NCI-H1048 (cell line): ENCODE measurements at regions not wholly inside any gene's neighbourhood (a gene's known extent, or its start where the extent isn't known, plus 50 kb on each side); places are given as distances from the start of the nearest gene placed in this dataset.
A peak's percentile ranks its signal among the peaks of the same experiment; 100 is the strongest.

Source experiments
- DNase-seq: peaks from one replicate; lab custom pipeline; 2025; lab: John Stamatoyannopoulos, UW

DNA sequence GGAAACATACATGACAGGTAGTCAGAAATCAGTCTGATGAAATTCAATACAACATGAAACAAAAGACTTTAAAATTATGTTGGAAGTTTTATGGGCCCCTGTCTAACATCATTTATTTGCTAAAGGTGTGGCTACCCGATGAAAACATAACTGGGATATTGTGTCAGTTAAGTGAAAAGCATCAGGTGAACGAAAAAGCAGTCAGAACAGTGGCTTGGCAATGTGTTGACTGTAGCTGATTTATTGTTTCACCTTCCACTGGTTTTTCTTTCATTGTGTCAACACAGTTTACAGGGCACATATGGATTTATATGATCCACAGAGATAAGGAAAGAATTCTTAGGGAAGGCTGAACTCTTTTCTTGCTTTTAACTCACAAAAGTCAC is 429.6 kb upstream of the ZNF608 start:
- DNase-seq, result no peak

DNA sequence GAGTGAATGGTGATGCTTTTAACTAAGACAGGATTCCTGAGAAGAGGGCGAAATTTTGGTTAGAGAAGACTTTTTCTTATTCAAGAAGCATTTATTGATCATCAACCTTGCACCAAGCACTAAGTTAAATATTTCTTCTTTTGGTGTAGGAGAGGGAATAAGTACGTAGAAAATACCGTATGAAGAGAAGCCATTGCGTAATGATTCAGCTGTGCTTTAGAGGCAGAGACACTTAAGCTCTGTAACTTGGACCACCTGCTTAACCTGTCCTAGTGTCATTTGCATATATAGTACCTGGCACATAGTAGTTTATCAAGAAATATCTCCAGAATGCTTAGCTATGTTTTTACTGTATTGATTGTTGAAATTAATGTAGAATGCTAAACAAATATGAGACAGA is 430.9 kb upstream of the ZNF608 start:
- no peak for DNase-seq

DNA sequence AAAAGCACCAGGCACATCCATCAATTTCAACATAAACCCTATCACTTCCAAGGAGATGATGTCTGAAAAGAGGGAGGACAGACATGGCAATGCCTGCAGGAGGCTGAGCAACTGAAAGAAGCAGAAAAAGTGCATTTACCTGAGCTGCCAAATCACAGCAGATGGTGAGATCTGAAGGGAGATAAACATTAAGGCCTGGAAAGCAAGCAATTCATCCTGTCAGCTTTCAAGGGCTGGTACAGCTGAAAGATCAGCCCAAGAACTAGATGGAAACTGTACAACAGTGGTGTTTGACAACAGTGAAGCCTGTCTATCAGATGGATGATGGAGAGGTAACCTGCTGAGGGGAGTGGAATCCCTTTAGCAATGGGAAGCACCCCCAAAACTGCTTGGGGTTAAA is 433.2 kb upstream of the ZNF608 start:
- no peak for DNase-seq

DNA sequence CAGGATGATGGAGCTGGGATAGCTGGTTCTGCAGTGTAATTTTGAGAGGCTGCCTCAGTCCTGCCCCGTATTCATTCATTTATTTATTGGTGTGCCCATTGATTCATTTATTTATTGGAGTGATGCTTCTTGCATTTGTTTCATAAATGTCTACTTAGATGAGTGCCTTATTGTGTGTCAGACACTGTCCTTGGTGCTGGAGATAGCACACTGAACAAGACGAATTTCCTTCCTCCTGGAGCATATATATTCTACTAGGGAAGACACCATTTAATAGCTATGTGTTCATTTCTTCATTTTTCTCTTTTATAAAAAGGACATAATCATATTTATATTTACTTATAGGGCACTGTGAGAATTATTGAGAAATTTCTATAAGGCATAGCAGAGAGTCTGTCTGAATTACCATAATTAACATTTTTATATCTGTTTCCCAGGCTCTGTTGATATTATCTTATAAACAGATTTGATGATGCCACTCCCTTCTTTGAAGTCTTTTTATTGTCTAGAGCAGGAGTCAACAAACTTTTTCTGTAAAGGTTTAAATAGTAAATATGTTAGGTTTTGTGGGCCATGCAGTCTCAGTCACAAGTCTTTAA is 433.9 kb upstream of the ZNF608 start:
- DNase-seq, result no peak

DNA sequence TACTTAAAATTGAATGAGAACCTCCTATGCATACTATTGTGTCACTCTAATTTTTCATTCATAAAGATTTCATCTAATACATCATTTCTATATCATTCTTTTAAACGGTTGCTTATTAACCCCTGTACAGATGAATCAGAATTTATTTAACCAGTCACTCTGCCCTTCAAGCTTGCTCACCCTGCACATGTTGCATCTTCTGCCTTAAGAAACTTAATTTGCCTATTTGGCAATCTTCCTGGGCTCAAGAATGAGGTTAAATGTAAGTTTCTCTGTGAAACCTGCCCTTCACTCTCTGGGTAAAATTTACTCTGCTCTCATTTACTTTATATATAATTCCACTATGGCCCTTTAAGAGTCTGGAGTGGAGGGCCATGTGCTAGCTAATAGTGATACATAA is 434.7 kb upstream of the ZNF608 start:
- no peak for DNase-seq

DNA sequence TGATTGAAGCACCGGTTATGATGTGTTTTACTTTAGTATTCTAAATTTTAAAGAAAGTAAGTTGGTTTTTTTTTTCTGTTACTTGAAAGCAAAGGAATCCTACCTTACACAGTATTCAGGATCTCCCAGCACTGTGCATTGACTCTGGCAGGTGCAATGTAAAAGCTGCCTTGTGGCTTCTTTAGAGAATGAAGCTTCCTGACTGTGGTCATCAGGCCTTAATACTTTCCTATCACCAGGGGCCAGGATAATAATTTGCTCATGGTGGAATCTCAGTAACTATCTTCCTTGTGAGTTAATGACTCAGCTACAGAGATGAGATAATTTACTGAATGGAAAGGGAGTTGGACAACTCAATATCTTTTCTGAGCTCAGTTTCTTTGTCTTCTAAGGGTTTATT is 435.5 kb upstream of the ZNF608 start:
- DNase-seq, result no peak

DNA sequence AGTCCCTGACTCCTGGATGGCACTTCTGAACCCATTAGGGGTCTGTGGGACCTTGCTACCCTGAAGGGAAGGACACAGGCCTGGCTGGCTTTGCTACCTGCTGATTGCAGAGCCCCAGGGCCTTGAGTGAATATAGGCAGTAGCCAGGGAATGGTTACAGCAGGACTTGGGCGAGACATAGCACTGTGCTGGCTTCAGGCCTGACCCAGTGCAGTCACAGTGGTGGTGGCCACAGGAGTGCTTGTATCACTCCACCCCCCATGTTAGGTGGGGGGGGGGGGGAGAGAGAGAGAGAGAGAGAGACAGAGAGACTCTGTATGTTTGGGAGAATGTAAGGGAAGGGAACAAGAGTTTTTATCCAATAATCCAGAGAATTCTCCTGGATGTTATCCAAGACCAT is 439.3 kb upstream of the ZNF608 start:
- DNase-seq, result no peak

DNA sequence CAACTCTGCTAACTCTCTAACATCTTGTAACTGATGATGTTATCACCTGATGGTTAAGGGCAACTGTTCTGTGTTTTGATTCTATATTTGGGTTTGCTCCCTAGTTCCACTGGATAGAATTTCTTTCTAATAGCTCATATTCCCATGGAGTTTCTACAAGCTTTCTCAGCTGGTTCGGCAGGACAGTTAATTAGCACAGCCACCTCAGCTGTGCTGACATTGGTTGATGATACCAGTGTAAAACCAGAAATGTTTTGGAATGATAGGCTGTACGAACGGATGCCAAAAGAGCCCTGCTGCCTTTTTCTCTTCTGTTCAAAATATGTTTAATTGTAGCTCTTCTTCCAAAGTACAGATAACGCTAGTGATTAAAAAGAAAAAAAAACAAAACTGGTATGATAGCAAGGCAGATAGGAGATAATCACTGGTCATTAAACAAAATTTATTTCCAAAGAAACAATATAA is 440.5 kb upstream of the ZNF608 start:
- no peak for DNase-seq

DNA sequence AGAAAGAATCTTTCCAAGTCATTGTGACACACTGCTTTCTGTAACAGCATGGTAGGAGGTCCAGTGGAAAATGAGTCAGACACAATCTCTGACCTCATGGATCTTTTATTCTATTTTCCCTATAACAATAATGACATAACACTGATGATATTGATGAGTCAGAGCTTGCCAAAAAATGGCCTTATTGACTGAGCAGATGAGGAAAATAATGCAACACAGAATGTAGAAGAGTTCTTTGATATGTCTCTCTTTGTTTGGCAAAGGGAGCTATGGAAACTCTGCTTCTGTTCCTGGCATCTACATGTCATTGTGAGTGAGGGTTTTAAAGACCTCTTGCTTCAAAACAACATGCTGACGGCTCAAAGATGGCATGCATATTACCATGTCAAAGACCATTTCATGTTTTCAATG is 443.1 kb upstream of the ZNF608 start:
- DNase-seq, result no peak

DNA sequence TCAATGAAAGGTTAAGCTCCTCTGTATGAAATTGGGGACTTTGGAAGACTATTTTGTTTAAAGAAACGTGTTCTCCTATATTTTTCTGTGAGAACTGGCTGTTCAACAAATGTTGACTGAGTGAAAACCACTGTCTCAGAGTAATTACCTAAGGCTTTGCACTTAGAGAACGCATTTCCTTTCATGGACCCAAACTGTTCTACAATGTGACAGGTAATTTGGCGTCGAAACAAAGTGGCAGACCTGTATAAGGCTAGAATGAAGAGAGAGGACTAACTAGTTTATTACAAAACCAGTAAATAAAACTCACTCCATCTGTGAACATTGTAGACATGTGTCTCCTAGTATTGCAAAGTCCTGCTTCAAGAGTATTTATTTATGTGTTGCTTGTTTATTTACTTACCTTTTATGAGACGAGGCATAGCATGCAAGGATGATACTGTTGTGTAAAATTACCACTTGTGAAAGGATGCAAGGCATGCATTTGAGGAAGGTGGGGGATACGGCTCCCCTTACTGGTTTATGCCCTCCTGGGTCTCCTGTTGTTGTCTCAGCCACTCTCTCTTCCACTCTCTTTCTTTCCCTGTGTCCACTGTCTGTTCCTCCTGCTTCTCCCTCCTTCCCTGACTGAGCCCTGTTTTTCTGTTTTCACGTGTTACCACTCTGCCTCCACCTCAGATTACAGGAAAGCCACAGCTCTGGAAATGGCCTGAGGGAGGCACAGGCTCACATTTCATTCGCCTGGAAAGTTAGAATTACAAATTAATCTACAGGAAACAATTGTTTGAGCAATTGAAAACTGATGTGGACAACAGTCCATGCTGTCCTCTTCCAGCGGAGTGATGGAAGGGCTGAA is 444.0 kb upstream of the ZNF608 start:
- DNase-seq, result peak; percentile 18

DNA sequence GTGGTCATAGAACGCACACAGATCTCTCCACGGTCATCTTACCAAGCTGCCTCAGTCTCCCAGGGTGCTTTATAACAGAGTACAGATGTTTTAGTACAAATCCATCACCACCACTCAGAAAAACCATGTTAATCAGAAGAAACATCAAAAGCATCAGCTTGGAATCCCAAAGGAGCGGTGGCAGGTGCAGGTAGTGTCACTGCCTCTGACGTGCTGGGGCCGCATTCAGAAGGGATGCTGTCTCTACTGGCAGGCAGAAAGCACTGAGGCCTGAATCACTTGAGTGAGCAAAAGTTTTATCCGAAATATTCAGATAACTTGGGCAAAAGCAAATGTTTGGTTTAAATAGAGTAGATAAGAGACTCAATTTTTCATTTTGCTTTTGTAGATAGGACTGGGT is 448.4 kb upstream of the ZNF608 start:
- DNase-seq, result no peak

DNA sequence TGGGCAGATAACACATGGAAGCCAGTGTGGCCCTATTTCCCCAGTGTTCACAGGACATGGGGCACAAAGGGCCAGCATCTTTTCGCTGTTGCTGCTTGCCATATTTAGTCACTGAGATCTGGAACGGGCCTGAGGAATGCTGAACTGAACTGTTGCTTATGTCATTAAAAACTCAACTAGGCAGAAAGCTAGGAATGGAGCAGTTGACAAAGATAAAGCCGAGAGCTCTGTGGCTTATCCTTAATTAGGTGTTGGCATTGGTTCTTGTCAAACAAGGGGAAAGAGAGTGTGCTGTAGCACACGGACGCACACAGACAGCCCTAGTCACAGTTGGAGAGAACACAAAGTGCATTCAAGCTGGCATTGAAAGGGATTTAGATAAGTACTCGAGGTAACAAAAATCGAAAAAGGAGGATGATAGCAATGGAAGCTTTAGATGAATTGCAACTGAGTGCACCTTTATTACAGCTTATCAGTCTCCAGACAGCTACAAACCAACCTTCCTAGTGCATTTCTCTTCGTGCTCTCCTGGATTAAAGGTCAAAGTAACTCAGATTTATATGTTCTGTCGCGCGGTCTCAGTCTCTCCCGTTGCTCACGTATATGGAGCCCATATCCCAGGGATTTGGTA is 450.2 kb upstream of the ZNF608 start:
- no peak for DNase-seq

DNA sequence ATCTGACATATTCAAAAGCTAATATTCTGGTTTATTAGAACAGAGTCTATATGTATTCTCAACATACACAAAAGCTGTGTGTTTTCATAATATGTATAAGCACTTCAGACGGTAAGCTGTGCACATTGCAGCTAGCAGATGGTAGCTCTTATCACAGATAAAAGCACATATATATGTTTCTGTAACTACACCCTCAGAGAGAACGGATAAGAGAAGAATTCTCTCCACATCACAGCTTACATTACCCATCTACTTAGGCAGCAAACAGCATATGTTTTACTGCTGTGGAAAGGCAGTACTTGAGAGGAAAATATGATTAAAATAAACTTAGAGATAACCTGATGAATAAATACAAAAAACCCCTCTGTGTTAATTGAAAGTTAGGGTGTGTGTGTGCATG is 450.9 kb upstream of the ZNF608 start:
- DNase-seq, result no peak

DNA sequence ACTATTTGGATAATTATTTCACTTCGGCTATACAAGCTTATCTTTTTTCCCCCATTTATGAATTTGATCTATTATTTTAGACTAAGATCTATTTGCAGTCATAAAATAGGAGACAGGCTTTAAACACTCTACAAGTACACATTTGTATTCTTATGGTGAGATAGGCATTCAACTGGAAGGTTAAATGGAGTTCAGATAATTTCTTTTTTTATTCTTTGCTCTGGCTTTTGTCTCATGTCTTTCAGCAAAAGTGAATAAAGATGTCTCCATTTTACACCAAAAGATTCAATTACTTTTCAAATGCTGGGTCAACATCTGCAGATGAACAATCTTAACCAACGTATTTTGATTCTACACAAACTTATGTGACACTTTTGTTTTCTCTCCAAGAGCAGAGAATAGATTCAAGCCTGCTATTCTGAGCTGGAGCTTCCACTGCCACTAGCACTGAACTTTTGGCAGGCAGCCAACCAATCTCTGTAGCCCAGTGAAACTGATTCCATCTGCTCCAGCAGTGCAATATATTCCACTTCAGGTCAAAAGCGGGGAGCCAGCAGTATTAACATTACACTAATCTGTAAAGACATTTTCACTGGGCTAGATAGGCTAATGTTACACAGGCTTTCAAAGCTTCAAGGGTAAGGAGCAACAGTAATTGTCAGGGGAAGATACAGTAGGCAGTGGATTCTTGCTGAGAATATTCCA is 452.0 kb upstream of the ZNF608 start:
- peak; percentile 54 for DNase-seq

DNA sequence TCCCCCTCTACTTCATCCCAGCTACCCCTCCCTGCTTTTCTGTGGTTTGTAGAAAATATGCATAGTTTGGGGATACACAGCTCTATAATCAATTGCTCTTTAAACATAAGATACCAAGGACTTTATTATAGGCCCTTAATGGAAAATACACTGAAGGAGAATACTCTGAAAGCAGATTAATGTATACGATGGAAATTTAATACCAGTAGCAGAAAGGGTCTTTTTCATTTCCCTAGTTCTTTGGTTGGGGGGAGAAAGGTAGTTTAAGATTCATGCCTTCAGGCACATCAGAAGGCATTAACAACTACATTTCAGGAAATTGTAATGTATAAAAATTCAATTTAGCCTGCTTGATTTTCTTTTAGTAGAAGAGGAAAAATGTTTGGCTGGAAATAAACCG is 452.9 kb upstream of the ZNF608 start:
- DNase-seq, result no peak

DNA sequence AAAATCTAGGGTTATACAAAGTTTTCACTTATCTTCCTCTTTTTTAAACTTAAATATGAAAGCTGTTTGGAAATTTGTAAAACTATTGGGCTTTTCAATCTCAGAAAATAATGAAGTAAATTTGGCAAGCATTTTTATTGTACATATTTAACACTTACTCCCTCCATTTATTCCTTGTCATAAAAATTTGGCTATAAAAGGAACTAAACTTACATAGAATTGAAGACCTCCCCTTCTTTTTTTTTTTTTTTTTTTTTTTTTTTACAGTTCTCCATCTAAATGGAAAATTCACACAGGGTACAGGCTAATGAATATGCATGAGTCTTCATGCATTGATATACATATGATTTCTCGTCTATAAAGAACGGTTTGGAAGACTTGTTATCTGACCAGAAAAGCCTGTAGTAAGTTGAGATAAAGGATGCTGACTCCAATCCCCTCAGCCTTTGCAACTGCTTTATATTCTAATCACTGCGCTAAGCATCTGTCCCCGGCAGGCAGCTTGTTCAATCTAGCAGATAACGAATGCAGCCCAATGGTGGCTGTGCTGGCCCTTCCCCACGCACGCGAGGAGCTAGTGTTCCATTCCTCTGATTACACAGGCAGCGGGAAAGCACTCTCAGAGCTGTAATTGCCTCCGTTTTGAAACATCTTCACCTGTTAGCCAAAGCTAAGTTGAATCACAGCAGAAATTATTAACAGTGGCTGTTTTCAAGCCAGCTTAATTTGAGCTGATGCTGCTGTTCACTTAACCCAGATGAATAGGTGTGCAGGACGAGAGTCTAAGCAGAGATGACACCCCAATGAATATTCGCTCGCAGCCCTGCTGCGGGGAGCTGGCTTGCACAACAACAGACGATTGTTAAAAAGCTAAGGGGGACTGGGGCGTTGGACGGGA is 453.8 kb upstream of the ZNF608 start:
- DNase-seq, result no peak

DNA sequence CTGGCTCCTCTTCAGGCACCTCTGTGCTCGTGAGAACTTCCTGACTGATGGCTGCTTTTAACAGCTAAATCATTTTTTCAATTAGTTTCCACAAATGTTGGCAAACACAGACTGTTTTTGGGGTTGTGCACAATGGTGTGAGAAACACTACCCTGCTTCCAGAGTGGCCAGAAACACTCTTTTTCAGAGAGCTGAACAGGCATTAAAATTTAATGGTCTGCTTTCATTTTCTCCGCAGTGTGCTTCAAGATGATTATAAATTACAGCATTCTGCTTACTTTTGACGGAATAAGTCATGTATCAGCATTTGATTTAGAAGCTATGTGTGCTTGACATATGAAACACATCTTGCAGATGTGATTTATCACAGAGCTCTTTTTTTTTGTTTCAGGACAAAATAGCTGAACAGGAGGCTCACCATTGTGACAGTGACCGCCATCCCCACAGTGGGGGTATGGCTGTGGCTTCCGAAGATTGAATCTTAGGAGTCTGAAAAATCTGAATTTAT is 454.5 kb upstream of the ZNF608 start:
- no peak for DNase-seq

DNA sequence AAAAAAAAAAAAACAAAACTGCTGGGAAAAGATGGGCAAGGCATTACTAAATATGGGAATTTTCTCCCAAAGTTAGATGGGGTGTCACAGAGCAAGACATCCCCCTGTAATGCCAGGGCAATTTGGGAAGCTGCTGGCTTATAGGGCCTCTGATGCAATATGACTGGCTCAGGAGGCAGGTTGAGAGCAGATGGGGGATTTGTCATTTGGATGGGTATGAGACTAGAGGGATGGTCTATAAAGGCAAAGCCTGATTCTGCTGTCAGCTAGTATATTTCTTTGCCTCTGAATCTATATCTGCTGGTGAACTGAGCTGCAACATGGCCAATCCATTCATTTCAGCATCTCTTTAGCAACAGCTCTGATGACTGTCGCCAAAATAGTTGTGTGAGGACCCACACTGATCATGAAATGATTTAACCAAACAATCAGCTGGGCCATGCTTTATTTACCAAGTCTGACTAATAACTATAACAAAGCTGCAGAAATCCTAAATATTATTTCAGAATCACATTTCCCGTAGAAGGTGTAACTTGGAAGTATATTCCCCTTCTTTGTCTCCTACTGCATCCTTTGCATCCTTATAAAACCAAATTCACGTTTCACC is 455.1 kb upstream of the ZNF608 start:
- no peak for DNase-seq

DNA sequence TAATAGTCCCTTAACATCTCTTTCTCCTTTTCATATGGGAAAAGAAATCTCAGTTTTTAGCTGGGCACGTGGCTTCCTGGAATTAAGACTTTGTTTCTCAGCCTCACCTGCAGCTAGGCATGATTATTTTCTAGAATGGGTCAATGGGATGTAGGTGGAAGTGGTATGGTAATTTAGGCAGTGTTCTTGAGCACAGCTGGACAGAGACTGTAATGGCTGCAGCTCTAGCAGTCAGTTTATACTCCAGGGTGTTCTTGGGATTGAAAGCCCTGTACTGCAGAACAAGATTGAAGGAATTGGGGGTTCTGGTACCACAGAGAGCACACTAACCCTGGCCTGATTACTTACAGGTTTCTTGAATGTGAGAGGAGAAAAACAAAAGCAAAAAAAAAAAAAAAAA is 455.9 kb upstream of the ZNF608 start:
- no peak for DNase-seq

DNA sequence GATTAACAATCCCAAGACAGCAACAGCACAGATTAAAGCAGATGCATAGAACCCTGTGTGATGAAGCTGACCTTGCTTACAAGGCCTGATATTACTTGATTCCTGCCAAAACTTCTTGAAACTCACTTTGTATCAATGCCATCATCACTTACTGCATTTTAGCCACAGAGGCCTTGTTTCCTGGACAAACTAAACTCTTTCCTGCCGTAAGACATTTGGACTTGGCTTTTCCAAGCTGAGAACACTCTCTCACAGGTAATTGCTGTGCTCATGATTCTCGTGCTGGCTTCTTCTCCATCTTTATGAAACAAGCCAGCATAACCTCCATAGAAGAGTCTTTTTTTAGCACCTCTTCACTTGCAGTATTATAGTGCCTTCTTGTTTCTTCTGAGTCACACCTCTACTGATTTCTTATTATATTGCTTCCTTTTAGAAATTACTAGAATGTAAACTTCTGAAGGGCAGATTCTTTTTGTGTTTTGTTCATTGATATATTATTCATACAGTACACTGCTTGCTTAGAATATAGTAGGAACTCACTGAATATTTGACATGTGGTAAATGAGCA is 456.5 kb upstream of the ZNF608 start:
- no peak for DNase-seq

DNA sequence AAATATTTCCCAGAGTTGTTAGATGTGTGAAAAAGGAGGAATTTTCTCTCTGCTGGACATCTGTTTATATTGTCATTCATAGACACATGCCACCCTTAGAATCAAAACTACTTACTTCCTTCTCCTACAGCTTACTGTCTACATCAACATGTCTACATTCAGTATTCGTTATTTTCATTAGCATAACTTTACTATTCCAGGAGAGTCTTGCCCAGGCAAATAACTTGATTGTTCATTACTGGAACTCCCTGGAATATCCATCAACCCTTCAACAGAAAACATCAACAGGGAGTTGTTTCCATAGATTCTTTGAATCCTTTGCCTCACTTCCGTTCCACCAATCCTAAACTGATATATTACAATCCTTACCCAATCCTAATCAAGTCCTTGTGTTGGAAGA is 457.5 kb upstream of the ZNF608 start:
- DNase-seq, result no peak
